GM21529 (cell line): ENCODE measurements at regions not wholly inside any gene's neighbourhood (a gene's known extent, or its start where the extent isn't known, plus 50 kb on each side); places are given as distances from the start of the nearest gene placed in this dataset.
A peak's percentile ranks its signal among the peaks of the same experiment; 100 is the strongest.
"Not testable (repeated sequence)": the region's sequence is repeated elsewhere in the genome, so short reads cannot be mapped to it uniquely, and the experiment has no call there.

ENCODE experiments used
- ATAC-seq: cut with Tn5 transposase; IDR thresholded peaks from one replicate; pipeline ENCODE4 v1.9.1; 2021; ENCODE audit not compliant: unreplicated experiment

DNA sequence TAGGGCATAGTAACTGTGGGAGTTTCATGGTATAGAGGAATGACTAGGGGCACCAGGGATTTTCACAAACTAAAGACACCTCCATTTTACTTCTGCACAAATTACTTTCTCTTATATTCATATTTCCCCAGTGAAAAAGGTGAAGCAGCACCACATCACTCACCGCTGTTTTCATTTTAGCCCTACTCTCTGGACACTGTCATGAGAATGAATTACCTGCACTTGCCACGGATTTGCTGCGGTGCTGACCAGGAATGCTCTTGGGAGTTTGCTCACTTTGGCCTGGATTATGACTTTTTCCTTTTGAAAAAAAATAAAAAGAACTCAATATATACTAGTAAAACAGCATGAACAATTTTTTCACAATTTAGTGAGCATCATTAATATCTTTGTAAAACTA lies 351.3 kb downstream of the NKX6-1 start:
- ATAC-seq: no peak

GRCh38 chr4:84146300-84146959 lies 352.7 kb downstream of the NKX6-1 start:
- peak; percentile 62 for ATAC-seq

DNA sequence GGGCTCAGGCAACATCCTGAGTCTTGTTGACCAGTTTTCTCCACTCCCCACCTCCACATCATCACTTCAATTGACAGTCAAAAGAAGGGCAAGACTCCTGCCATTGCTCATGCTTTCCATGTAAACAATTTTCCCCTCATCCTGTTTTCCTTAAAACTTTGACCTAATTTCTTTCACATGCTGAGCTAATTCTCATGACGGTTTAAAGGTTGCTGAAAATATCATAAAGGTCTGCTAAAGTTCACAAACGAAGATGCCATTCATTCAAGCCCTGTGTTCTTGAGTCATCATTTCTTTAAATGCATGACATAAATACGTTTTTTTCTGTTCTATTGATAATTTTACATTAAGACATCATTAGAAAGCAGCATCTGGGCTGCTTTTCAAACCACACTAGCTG lies 353.9 kb downstream of the NKX6-1 start:
- ATAC-seq: no peak

DNA sequence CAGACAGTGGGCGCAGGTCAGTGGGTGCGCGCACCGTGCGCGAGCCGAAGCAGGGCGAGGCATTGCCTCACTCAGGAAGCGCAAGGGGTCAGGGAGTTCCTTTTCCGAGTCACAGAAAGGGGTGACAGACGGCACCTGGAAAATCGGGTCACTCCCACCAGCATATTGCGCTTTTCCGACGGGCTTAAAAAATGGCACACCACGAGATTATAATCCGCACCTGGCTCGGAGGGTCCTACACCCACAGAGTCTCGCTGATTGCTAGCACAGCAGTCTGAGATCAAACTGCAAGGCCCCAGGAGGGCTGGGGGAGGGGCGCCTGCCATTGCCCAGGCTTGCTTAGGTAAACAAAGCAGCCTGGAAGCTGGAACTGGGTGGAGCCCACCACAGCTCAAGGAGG lies 372.2 kb downstream of the NKX6-1 start:
- ATAC-seq: not testable (repeated sequence)

- no peak for ATAC-seq
Measured at GRCh38 chr4:84126061-84126787, 372.9 kb downstream of the NKX6-1 start.

DNA sequence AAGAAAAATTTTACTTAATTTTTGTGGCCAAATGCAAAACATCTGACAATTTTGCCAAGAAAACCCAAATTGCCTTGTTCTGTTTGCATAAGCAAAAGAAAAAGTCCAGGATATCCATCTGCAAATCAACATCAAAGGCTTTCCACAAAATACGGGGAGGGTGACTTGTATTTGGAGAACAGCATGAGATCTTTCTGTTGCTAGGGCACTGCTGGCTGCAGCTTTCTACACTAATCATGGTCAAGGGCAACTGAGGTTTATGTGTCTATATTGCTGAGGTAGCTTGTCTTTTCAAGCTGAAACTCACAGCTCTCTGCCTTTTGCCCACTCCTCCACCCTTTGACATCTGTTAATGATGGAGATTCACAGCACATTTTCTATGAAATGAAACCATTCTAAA lies 389.1 kb downstream of the NKX6-1 start:
- ATAC-seq: no peak

DNA sequence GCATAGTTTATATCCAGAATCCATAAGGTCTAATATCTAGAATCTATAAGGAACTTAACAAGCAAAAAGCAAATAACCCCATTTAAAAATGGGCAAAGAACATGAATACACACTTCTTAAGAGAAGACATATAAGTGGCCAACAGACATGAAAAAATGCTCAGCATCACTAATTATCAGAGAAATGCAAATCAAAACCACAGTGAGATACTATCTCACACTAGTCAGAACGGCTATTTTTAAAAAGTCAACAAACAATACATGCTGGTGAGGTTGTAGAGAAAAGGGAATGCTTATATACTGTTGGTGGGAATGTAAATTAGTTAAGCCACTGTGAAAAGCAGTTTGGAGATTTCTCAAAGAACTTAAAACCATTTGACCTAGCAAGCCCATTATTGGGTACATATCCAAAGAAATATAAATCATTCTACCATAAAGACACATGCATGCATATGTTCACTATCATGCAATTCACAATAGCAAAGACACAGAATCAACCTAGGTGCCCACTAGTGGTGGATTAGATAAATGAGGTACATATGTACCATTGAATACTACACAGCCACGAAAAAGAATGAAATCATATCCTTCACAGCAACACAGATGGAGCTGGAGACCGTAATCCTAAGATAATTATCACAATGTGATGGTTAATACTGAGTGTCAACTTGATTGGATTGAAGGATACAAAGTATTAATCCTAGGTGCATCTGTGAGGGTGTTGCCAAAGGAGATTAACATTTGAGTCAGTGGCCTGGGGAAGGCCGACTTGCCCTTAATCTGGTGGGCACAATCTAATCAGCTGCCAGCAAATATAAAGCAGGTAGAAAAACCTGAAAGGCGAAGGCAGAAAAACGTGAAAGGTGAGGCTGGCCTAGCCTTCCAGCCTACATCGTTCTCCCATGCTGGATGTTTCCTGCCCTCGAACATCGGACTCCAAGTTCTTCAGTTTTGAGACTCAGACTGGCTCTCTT lies 397.2 kb downstream of the NKX6-1 start:
- ATAC-seq: not testable (repeated sequence)

GRCh38 chr4:84100071-84100470 lies 399.0 kb downstream of the NKX6-1 start:
- no peak for ATAC-seq

DNA sequence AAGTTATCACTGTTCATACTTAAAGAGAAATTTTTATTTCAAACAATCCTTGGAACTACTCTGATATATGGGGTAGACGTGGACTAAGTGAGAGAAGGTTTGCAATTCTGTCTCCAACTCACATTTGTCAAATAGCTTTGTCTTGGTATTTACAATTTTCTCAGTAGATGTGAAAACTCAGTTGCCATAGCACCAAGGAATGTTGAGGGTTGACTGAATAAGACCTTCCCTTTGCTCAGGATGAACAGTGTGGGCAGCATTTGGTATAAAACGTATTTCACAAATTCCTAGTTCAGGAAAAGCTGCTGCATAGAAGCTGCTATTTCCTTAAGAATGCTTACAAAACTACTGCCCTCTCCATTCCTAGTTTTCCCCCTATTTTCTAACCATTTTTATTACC lies 399.5 kb downstream of the NKX6-1 start:
- no peak for ATAC-seq

DNA sequence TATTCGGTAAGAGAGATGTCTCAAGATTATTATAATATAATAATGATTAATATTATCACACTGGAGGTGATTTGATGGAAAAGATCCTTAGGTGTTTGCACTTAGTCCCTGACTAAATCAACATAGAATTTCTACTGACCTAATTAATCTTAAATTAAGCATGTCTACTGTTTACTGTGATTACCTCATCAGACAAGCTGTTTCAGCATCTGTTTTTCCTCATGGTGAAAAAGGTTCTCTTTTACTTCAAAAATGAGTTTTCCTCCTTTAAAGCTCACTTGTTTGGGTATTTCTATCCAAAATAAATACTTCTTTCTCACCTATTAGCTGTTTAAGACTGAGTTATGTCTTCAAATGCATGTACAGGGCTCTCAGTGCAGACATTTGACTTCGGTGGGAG lies 407.8 kb downstream of the NKX6-1 start:
- no peak for ATAC-seq

- ATAC-seq: no peak
Measured at GRCh38 chr4:84089652-84090437, 409.2 kb downstream of the NKX6-1 start.

DNA sequence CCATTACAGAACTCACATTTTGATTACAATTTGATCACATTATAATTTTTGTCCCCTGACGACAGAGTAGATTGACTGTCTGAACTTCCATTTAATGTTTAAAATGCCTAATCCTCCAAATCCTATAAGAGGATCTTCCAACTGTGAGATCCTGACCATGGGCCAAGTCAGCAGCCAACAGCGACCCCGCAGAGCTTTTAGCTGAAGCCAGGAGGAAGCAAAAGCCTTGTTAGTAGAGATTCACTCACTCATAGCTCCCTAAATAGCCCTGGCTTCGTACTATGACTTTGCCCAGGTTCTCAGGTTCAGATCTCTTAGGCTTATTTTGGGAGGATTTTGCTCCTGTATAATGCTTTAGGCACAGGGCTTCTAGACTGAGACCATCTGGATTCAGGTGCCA lies 413.1 kb downstream of the NKX6-1 start:
- no peak for ATAC-seq

- no peak for ATAC-seq
Measured at GRCh38 chr4:84070289-84070688, 428.8 kb downstream of the NKX6-1 start.

DNA sequence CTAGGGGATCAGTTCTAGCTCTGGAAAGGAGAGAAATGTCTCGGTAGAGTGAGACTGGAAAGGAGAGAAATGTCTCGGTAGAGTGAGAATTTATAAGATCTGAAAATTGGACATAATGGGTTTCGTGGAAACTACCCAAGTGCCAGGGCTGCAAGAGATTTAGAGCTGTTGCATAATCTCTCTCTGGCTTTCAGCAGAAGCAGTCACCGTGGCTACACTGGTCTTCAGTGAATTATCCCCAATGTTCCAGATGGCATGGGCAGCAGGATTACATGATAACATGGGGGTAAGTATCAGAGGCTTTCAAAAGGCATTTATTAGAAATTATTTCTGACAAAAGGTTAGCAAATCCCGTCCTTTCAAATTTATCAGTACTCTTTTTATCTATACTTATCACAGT lies 435.5 kb downstream of the NKX6-1 start:
- ATAC-seq: no peak

GRCh38 chr4:84058201-84058600 lies 440.9 kb downstream of the NKX6-1 start:
- ATAC-seq: no peak

GRCh38 chr4:84051639-84052038 lies 447.5 kb downstream of the NKX6-1 start:
- ATAC-seq: no peak

DNA sequence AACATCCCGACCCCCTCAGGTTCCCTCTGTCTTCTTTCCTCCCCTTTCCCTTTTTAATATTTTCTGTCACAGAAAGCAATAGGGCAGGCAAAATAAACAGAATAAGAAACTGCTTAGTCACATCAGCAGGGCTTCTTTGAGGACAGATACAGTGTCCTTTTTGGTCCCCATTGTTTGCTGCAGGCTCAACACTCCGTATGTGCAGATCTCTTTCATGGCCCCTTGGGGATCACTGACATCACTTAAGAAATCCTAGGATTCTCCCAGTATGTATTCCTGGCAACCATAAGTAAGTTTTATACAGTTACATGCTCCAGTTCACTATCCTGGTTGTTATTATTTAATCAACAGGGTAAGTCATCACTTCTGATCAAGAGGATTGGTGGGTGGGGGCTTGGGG lies 448.0 kb downstream of the NKX6-1 start:
- no peak for ATAC-seq

DNA sequence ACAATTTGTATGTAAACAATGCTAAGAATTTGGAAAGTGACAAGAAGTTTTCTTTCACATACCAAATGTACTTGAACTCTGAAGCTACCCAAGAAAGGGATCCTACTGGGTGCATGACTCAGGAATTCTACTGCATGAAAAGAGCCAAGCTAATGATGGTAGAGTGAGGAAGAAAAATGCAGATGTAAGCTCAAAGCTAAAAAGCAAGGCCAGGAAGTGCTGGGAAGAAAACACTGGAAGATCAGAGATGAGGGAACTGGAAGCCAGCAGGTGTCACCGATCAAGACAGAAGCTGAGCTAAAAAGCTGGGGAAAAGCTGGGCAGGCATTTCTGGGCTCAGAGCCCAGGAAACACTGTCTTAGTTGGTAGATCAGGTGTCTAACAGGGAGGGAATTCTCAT lies 449.1 kb downstream of the NKX6-1 start:
- no peak for ATAC-seq

- no peak for ATAC-seq
Measured at GRCh38 chr4:84046551-84046950, 452.5 kb downstream of the NKX6-1 start.

DNA sequence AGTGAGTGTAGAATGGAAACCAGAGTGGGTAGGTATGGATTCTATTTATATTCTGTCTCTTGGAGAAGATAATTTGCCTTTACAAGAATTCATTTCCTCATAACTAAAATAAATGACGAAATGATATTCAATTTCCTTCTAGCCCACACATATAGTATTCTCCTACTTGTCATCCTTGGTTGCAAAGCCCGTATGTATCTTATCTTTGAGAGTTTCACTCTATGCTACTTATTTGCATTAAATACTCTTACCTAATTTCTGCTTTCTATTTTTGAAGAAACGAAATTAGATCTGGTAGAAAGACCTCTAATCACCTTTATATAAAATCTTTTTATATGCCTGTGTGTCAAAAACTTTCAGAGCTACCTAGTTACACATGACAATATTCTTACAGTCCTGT lies 457.7 kb downstream of the NKX6-1 start:
- ATAC-seq: no peak

DNA sequence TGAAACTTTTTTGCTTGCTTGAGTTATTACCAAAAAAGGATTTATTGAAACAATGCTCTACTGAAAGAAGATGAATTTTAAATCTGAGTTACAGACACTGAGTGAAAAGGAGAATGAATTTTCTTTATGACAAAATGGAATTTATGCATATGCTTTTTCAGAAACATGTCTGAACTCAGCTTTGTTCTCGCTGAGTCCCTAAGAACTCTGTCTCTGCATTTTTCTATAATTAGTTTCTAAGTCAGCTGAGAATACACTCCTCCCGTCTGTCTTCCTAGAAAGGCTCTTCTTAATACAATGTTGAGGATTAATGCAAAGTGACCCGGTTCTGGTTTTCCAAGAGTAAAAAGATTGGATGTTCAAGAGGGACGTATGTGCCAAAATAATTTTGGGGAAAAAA lies 463.5 kb downstream of the NKX6-1 start:
- ATAC-seq: no peak
